ENCODE measurements at regions not wholly inside any gene's neighbourhood (a gene's known extent, or its start where the extent isn't known, plus 50 kb on each side); places are given as distances from the start of the nearest gene placed in this dataset.

DNA sequence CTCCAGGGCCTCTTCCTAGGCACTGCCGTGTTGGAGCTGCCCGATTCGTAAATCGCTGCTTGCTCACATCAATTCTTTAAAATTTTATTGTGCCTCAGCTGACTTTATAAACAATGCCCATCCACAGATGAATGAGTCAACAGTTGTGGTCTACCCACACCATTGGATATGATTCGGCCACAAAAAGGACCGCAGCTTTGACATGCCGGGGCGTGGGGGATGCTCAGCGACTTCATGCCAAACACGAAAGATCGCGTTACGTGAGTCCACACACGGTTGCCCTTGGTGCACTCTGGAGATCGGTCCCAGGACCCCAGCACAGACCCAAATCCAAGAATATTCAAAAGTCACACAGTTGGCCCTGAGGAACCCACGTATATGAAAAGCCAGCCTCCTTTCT is 195.7 kb downstream of the CTTN start:
- TF ChIP-seq CTCF (IDR thresholded peaks at IDR 0.05): no peak

GRCh38 chr11:70594606-70595005 is 196.3 kb downstream of the CTTN start:
- TF ChIP-seq CTCF (IDR thresholded peaks at IDR 0.05): no peak

DNA sequence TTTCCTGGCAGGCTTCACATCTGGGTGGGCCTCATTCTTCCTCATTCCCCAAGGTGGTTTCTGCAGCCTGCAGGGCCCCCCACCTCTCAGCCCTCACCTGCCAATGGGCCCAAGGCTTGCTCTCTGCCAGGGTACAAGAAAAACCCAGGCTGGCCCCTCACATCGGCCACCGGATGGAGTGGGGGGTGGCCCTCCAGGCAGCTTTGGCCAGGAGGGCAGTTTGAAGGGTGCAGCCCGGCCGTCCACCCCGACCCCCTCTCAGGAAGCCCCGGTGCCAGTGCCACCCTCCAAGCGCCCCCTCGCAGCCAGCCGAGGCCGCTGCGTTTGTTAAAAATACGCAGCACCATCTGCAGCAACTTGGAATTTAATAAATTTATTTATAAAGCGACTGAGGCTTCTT is 196.7 kb downstream of the CTTN start:
- TF ChIP-seq CTCF (IDR thresholded peaks at IDR 0.05): no peak

GRCh38 chr11:70595452-70595851 is 197.1 kb downstream of the CTTN start:
- no peak for TF ChIP-seq CTCF (IDR thresholded peaks at IDR 0.05)

DNA sequence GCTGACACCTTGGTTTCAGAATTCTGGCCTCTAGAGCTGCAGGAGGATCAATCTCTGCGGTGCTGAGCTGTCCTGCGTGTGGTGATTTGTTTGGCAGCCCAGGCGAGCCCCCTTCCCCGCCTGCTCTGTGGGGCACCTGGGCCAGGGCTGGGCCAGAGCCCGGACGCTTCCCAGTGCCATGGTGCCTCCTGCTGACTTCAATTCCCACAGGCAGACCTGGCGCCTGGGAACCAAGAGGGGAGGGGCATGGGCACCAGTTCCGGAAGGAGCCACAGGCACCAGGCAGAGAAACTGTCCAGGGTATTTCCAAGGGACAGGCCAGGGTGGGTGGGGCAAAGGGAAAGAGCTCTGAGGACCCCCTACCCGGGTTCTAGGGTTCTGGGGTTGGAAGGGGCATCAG is 197.8 kb downstream of the CTTN start:
- TF ChIP-seq CTCF (IDR thresholded peaks at IDR 0.05): no peak

- no peak for TF ChIP-seq CTCF (IDR thresholded peaks at IDR 0.05)
Observed at GRCh38 chr11:70597006-70597555, 198.8 kb downstream of the CTTN start.

- TF ChIP-seq CTCF (IDR thresholded peaks at IDR 0.05): no peak
Observed at GRCh38 chr11:70597751-70598625, 199.7 kb downstream of the CTTN start.

Data from LNCAP (cell line).